Anterior cingulate cortex (tissue), 58 donors: ENCODE measurements at regions not wholly inside any gene's neighbourhood (a gene's known extent, or its start where the extent isn't known, plus 50 kb on each side); places are given as distances from the start of the nearest gene placed in this dataset.
A peak's percentile ranks its signal among the peaks of the same experiment; 100 is the strongest.
"Not testable (repeated sequence)": the region's sequence is repeated elsewhere in the genome, so short reads cannot be mapped to it uniquely, and the experiment has no call there.

Source experiments
- DNase-seq, 58 donors: peaks; one replicate each; lab custom pipeline; 2025; lab: John Stamatoyannopoulos, UW

DNA sequence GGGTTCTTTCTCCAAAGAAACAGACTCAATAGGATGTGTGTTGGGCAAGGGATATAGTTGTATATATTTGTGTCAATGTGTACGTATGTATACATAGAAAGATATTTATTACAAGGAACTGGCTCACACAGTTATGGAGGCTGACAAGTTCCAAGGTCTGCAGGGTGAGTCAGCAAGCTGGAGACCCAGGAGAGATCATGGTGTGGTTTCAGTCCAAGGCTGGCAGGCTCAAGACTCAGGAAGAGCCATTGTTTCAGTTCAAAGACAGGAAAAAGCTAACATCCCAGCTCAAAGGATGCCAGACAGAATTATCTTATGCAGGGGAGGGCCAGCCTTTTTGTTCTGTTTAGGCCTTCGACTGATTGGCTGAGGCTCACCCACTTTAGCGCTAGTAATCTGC lies 89.9 kb upstream of the RALGAPA2 start:
- no peak for DNase-seq

DNA sequence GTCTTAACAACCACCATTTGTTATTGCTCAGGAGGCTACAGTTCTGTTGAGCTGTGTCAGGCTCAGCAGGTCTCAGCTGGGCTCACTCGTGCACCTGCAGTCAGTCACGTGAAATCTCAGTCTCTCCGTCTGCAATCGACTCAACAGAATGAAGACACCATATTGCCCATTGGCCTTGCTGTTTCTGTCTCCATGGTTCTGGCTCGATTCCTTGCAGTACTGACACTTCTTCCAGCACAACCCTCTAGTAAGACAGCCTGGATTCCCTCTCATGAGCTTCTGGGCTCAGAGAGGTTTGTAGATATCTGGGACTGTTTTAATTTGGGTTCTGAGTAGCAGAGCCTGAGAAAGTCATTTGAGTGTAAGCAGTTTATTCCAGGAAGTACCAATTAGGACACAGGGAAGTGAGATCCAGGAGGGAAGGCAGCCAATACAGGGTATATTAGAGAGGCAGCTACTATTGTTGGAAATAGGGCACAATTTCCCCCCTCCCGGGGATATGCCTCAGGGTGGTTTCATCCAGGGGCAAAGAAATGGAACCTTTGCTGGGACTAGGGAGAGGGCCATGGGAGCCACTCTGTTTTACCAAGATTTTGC lies 87.4 kb upstream of the RALGAPA2 start:
- no peak for DNase-seq

DNA sequence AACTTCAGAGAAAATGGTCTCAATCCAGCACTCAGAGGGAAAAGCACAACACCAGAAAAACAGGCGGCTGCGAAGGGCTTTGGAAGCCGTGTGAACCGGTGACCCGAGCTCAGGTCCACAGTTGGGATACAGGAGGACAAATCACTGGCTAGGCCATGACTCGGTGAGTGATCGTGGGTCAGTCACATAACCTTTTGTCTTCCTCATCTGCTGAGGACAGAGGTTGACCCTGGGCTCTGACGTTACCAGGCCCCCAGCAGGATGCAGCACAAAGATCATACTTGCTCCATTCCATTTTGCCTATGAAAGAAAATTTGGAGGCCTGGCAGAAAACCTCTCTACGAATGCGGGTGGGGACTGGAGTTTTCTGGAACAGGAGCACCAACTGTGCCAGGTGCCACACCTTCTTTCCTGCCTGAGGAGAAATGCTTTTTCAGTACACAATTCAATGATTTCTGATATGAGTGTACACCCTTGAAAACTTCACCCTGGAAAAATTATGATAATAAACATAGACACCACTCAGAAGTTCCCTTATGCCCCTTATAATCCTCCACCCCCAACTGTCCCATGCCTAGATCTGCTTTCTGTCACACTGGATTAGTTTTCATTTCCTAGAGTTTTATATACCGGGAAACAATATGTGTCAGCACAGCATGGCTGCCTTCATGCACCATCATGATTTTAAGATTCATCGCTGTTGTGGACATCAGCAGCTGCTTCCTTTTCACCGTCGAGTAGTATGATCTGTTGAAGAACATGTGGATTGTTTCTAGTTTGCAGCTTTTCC lies 85.3 kb upstream of the RALGAPA2 start:
- no peak for DNase-seq

DNA sequence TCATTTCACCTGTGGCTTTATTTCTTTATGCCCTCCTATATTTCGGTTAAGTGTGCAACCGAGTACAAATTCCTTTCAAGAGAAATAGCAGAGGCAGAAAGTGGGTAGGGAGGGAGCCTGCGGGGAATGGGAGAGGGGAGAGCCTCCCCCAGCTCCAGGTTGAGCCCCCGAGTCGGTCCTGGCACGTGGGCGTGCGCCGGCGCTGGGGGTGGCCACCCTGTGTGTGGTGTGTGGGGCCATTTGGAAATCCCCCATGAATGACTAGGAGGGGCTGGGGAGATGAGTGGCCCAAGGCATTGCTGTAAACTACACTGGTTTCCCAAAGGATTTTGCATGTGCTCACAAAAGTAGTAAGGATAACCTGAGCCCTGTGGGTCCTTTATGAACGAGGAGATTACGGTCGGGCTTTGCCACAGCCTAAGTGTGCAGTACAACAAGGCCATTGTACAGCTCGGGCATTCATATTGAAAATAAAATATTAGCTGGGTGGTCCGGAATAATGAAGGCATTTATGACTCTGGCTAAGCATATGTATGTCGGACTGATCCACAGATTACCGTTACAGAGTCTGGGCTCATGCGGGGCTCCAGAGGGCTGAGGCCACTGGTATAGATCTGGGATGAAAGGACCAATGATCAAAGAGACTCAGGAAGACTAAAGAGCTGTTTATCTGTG lies 84.5 kb upstream of the RALGAPA2 start:
- DNase-seq, result no peak

DNA sequence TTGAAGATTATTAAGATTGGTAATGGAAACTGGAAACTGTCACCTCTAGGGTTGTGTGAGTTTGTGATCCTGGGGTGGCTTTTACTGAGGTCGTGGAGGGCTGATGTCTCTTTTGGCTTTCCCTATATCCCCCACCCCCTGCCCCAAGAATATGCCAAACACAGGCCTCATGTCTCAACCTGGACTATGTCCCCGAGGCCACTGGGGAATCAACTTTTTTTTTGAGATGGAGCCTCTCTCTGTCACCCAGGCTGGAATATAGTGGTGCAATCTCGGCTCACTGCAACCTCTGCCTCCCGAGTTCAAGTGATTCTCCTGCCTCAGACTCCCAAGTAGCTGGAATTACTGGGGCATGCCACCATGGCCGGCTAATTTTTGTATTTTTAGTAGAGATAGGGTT lies 83.3 kb upstream of the RALGAPA2 start:
- no peak for DNase-seq

DNA sequence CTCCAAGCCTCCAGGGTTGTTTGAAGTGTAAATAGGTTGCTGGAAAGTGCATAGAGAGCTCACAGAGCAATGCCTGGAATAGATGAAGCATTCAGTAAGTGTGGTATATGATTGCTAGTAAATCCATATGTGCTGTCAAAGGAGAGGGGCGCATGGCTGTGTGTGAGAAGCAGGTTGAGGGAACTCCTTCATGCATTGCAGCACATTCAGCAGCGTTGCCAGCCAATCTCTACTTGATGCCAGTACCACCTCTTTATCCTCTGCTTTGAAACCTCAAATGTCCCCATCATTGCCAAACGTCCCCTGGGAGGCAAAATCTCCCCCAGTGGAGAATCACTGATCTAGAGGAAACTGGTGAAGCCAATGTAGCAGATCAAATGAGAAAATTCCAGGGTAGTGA lies 82.7 kb upstream of the RALGAPA2 start:
- no peak for DNase-seq

DNA sequence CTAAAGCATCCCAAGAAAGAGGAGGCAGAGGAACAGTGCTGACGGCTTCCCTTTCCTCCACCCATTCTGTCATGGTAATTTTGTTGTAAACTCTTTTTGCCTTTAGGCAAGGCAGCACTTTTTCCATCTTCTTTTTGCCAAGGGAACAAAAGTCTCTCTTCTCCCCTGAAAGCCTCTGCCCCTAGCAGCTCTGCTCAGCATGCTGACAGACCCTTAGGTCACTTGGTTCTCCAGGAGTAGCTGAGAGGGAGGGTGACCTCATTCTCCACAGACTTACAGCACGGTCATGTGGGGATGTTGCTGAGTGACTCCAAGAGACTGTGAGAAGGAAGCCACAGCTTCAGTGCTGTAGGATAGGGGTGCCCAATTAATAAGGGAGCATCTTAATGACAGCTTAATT lies 81.1 kb upstream of the RALGAPA2 start:
- no peak for DNase-seq

DNA sequence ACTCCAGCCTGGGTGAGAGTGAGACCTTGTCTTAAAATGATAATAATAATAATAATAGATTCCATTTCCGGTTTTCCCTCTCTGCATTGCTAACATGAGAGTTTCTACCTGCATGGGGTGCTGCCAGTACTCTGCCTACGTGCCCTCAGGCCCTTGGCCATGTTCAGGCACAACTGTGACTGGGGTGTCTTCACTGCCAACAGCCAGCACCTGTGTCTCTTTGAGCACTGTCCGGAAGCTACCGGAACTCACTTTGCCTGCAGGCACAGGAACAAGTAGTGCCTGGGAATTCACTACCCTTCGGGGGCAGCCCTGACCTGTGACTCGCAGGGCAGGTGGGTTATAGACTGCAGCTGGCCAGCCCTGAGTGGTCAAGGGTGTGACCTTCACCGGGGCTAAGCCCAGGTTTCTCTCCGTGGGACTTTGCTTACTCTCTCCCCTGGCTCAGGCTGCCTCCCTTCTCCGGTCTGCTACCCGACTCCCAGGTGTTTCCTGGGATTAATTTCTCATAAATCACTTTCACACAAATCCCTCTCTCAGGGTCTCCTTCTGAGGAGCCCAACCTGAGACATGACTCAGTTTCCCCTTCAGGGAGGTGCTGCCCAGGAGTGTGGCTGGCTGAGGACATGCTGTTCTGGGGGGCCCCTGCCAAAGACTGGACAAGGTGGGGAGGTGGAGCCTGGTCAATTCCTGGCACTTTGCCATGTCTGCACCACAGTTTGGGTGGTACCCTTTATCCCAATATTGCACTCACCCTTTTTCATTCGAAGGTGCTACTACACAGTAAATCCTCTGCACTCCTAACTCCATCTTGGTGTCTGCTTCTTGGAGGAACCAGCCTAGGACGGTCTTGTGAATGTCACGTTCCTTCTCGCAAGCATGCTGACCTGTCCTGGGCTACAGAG lies 79.5 kb upstream of the RALGAPA2 start:
- no peak for DNase-seq

DNA sequence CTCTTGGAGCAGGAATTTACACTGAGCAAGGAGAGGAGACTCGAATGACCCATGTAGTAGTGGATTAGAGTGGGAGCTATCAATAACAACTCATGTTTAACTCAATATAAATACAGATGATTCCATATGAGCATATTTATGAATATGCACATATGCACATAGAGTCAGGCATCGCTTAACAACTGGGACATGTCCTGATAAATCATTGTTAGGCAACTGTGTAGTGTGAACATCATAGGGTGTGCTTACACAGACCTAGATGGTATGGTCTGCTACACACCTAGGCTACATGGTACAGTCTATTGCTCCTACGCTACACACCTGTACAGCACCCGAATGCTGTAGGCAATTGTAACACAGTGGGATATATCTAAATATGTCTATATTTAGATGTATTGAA lies 75.9 kb upstream of the RALGAPA2 start:
- no peak for DNase-seq

DNA sequence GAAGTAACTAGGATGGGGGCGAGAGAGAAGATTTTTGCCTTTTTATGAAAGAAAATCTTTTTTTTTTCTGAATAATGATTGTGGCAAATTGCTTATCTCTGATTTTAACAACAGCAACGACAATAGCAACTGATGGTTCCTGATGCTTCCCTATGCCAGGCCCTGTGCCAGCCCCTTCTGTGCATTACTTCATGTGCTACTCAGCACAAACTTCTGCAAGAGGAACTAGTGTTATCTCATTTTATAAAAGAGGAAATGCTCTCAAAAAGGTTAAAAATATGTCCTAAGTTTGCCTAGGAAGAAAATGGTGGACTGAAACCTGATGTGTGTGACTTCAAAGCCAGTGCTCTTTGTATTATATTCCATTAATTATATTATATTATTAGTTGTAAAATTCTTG lies 74.0 kb upstream of the RALGAPA2 start:
- peak in 1 of 58 donors; percentile 5 for DNase-seq

DNA sequence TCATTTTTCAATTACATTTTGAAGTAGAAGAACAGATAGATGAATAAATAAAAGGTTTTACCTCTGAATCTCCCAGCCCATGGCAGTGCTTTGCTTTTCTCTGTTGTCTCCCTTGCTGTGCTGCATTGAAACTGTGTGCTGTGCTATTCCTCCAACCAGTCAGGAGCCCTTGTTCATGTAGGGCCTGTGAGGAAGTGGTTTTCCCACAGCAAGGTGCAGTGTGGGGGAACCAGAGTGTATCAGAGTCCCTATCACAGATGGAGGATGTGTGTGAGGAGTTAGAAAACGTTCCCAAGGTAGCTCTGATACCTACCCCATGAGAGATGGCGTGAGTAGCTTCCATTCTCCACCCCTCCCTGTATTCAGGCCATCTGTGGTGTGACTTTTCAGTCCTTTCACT lies 72.8 kb upstream of the RALGAPA2 start:
- DNase-seq, result no peak

DNA sequence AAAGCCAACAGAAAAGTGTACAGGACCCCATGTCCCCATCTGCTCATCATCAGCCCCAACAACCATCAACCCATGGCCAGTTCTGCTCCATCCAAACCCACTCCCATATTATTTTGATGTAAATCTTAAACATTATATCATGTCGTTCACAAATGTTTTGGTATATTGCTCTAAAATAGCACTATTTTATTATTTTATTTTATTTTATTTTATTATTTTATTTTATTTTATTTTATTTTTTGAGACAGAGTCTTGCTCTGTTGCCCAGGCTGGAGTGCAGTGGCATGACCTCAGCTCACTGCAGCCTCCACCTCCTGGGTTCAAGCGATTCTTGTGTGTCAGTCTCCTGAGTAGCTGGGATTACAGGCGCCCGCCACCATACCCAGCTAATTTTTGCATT lies 72.0 kb upstream of the RALGAPA2 start:
- not testable (repeated sequence) for DNase-seq

DNA sequence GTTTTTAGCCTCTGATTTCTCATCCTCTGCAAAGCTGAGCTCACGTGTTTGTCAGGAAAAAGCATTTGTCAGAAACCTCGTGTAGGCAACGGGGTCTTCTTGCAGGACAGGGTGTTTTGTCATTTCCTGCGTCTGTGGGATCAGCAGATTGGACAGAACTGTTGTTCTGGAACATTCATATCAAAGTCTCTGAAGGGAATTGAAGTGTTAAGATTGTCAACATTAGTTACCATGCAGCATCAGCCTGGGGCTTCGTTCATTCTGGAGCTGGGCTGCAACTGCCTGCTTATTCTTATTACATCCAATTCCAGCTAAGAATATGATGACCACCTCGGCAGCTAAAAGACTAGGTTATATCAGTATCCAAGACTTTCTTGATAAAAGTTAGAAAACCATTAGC lies 71.0 kb upstream of the RALGAPA2 start:
- DNase-seq, result no peak

DNA sequence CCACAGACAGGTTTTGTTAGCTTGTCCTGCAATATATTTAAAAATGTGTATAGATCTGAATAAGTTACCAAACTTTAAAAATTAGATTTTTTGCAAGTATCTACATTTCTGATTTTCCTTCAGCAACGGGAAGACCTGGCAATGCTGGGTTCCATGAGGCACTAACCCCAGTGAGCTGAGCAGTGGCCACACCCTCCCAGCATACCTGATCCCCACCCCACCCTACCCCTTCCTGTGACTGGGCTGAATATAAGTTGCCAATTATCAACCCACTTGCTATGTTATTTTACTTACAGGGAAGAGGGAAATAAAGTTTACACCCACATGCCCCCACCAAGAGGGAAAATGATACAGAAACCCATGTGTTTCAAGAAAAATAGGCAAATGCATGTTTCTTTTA lies 70.3 kb upstream of the RALGAPA2 start:
- no peak for DNase-seq

DNA sequence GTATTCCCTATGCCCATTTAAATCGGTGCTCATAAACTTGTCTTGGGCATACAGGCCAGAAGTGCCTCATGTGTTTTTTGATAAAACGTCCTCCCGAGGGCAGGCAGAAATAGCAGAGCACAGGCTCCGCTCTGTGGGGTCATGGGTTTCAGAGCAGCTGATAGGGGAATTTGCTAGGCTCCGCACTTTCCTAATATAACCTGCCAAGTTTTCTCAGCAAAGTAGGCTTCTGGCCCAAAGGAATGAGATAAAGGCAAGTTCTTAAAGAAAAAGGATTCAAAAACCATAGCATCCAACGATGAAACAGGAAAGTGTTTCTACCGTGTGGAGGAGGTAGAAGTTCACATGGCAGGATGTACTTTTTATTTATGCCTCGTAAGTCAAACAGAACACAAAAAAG lies 69.8 kb upstream of the RALGAPA2 start:
- DNase-seq, result peak in 2 of 58 donors; percentile 4 to 16

DNA sequence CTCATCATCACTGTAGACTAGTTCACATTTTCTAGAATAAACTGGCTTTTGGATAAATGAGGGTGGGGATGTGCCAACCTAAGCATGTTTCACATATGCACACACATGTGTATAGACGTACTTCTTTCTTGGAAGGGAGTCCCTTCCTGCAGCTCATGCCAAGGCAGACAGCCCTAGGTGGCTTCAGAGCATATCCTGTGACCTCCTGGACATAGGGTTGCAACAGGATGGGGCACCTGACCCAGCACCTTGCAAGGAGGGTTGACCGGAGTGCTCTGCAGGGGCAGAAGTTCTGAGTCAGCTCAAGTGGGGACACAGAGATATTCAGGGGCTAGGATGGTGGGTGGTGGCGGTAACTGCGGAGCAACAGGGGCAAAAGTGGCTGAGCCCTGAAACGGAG lies 68.6 kb upstream of the RALGAPA2 start:
- no peak for DNase-seq

DNA sequence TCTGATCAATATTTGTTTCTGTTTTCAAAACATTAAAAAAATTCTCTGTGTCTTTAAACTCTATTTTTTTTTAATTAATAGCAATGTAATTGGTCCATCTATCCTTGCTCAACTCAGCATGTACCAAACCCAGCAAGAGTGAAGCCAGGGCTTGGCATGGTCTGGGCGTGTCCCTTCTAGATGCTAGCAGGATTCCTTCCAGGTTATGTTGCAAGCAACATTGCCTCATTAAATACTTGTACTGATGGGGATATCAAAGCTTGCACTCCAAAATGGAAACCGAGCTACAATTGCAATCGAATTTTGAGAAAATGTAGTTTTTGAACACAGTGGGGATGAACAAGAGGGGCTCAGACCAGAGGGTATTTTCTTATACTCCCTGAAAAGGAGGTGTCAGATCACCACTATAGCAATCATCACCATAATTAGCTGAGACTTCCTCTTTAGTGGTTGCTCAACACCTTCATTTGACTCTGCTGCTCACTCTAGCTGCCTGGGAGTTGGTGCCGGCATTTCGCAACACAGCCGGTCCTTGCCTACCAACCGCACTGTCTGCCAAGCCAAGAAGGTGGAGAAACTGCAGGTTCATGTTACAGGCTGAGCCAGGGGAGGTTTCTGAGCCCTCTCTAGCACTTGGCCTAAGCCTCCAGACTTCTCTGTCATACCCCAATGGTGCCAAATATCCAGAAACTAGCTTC lies 67.8 kb upstream of the RALGAPA2 start:
- peak in 6 of 58 donors; percentile 6 to 32 (median 12) for DNase-seq

DNA sequence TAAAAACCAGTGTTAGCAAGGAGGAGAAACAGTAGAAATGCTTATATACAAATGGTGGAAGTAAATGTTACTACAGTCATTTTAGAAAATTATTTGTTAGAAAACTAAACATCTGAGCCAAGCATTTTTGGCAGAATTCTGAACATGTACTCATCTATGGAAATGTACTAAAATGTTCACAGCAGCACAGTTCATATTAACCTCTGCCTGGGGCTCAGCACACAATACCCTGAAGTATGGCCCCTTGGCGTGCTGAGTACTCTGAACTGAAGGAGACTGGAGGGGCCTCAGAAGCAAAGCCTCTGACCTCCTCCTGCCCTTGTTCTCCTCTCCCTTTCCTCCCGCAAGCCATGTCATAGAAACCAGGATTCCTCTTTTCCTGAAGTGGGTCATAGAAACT lies 66.2 kb upstream of the RALGAPA2 start:
- DNase-seq, result no peak

DNA sequence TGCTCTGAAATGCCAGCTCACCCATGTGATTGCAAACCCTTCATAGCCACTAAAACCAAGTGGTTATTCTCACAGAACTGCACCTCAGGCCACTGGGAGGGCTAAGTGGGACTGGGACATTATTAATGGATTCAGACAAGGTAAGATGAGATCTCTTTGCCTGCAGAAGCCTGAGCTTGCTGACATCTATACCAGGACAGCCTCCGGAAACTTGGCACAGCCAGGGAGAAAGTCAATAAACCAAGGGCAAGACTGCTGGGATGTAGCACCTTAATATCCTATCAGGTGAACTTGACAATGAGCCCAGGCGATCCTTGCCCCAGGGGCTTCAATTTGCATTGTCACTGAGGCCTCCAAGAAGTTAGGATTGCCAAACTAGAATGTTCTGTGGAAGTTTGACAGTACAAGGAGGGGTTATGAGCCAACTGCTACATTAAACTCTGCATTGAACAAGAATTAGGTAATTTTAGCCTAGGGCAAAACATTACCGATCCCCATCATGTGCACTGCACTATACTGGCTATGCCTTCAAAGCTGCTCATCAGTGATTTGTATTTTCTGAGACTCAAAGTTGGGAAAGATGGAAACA lies 60.1 kb upstream of the RALGAPA2 start:
- DNase-seq, result no peak
